Ovary (tissue), 7 donors: ENCODE measurements at regions not wholly inside any gene's neighbourhood (a gene's known extent, or its start where the extent isn't known, plus 50 kb on each side); places are given as distances from the start of the nearest gene placed in this dataset.
"Not testable (repeated sequence)": the region's sequence is repeated elsewhere in the genome, so short reads cannot be mapped to it uniquely, and the experiment has no call there.

Experiments
- DNase-seq, 5 donors: peaks; one replicate each; pipeline ENCODE4 v3.0.0-alpha.2; 2019 to 2020
- H3K27ac ChIP-seq, 2 donors: fragments of 200-600 bp; one replicate each; pipeline versions ENCODE4 v1.5.1 to v1.8.0; 2019 to 2022
- H3K27me3 ChIP-seq: fragments of 200-600 bp; one replicate; pipeline ENCODE4 v1.8.0; 2022
- H3K36me3 ChIP-seq: fragments of 200-600 bp; sonication (generic); one replicate; pipeline ENCODE4 v1.5.1; 2019
- H3K4me1 ChIP-seq: one replicate; pipeline ENCODE4 v1.8.1; 2013; ENCODE audit warnings: mild to moderate bottlenecking, moderate library complexity; ENCODE audit not compliant: insufficient read depth
- H3K4me3 ChIP-seq: fragments of 200-600 bp; sonication (generic); one replicate; pipeline ENCODE4 v1.5.1; 2017
- H3K9me3 ChIP-seq, 2 donors: fragments of 200-600 bp in 1 of 2; sonication (generic) in 1 of 2; one replicate each; pipeline versions ENCODE4 v1.5.1 to v1.8.1; 2013 to 2019; ENCODE audit warnings: mild to moderate bottlenecking in 1 of 2, moderate library complexity in 1 of 2
- EP300 ChIP-seq: sonication (generic); formaldehyde crosslinking; IDR thresholded peaks from one replicate; pipeline ENCODE4 v1.6.1; 2017; ENCODE audit warnings: antibody characterized with exemption
- POLR2A ChIP-seq: fragments of 450-650 bp; IDR thresholded peaks from one replicate; pipeline ENCODE4 v1.6.1; 2017; ENCODE audit warnings: antibody characterized with exemption, mild to moderate bottlenecking, moderate library complexity
- WGBS, 3 donors: extraction: QIAGEN DNeasy Blood & Tissue Kit in 1 of 3; methylation state at CpG; one replicate each; pipeline versions ENCODE4 v1.1.5 to v1.1.7; 2013 to 2017; 5-methylcytosine and 5-hydroxymethylcytosine counted together
- intact Hi-C, 4 donors: fragments of 100-400 bp; cut with DNase I; formaldehyde crosslinking; loops; one replicate each; pipeline versions ENCODE4 v1.11.0 to v1.15.1; 2022 to 2023
- TF ChIP-seq, protein P1 (sequence below), 3 donors: fragments of 450-650 bp in 2 of 3; fragments of 200-600 bp in 1 of 3; IDR thresholded peaks; one replicate each; pipeline versions ENCODE4 v1.5.1 to v1.8.0; 2016 to 2022; ENCODE audit warnings: antibody characterized with exemption in 3 of 3, mild to moderate bottlenecking in 1 of 3
- donor health status: DM: no; HTN: no; CAD: no; lungs with moderate emphysema.
- donor health status: DM: no; HTN: no; CAD: no.
- donor health status: Bipolar disorder and iron deficiency.
- donor health status: DM: no; HTN: no; CAD: no.
- donor health status: DM: yes; HTN: yes; CAD: no.

- WGBS, 3 donors: 88 to 90% (median 89%) methylated on average over 5 of the region's 5 CpGs
- intact Hi-C loops: no loop called here
Measured at GRCh38 chr9:106039151-106039935, 345.0 kb downstream of the TMEM38B start.

GRCh38 chr9:106041920-106042319 lies 347.6 kb downstream of the TMEM38B start:
- H3K27me3 ChIP-seq, intact Hi-C loops, H3K9me3 ChIP-seq, H3K4me1 ChIP-seq, H3K27ac ChIP-seq, H3K36me3 ChIP-seq, H3K4me3 ChIP-seq, DNase-seq: not testable (repeated sequence)
- WGBS, 3 donors: 87 to 96% (median 96%) methylated on average over 1 of the region's 1 CpG

More at GRCh38 chr9:106039151-106039935, 345.0 kb downstream of the TMEM38B start:
- no peak overlapping the region for H3K4me3 ChIP-seq
- no peak for DNase-seq
- no peak overlapping the region for H3K27ac ChIP-seq
- H3K4me1 ChIP-seq: no peaks in the 10 kb centered on the region
- TF ChIP-seq POLR2A (no peak), EP300 (no peak)
- no peaks in the 10 kb centered on the region for H3K36me3 ChIP-seq
- H3K27me3 ChIP-seq: no peaks in the 10 kb centered on the region
- no peaks in the 10 kb centered on the region for H3K9me3 ChIP-seq

- intact Hi-C loops: no loop called here
- Histone ChIP-seq H3K27ac (no peak overlapping the region), H3K36me3 (no peaks in the 10 kb centered on the region), H3K4me3 (no peak overlapping the region), H3K9me3 (no peaks in the 10 kb centered on the region), H3K27me3 (no peaks in the 10 kb centered on the region), H3K4me1 (no peaks in the 10 kb centered on the region)
- TF ChIP-seq POLR2A (no peak), EP300 (no peak)
- TF ChIP-seq, protein P1, sequence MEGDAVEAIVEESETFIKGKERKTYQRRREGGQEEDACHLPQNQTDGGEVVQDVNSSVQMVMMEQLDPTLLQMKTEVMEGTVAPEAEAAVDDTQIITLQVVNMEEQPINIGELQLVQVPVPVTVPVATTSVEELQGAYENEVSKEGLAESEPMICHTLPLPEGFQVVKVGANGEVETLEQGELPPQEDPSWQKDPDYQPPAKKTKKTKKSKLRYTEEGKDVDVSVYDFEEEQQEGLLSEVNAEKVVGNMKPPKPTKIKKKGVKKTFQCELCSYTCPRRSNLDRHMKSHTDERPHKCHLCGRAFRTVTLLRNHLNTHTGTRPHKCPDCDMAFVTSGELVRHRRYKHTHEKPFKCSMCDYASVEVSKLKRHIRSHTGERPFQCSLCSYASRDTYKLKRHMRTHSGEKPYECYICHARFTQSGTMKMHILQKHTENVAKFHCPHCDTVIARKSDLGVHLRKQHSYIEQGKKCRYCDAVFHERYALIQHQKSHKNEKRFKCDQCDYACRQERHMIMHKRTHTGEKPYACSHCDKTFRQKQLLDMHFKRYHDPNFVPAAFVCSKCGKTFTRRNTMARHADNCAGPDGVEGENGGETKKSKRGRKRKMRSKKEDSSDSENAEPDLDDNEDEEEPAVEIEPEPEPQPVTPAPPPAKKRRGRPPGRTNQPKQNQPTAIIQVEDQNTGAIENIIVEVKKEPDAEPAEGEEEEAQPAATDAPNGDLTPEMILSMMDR (IDR thresholded peaks at IDR 0.05): no peak
- no peak for DNase-seq
- WGBS, 3 donors: 79 to 84% (median 82%) methylated on average over 3 of the region's 3 CpGs
Measured at GRCh38 chr9:106051545-106051944, 357.2 kb downstream of the TMEM38B start.

DNA sequence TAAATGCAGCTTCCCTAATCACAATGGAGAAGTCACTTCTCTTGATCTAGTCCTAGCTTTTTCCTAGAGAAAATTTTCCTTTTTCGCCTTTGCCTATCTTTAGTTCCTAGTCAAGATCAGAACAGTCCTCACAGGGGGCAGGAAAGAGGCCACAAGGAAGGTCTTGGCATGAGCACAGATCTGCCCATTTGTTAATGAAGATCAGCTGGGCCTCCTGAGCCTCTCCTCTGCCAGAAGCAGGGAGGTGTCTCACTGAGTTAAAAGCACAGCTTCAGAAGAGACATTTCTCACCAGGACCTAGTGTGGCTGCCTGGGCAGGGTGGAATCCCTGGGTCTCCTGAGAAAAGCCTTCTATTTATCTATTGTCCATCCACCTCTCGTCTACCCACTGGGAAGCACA lies 357.8 kb downstream of the TMEM38B start:
- Histone ChIP-seq H3K36me3 (no peaks in the 10 kb centered on the region), H3K4me1 (no peaks in the 10 kb centered on the region), H3K27ac (no peak overlapping the region), H3K9me3 (no peaks in the 10 kb centered on the region), H3K4me3 (no peak overlapping the region), H3K27me3 (no peaks in the 10 kb centered on the region)
- intact Hi-C loops: no loop called here
- DNase-seq: no peak
- TF ChIP-seq EP300 (no peak), POLR2A (no peak)
- TF ChIP-seq, protein P1 (IDR thresholded peaks at IDR 0.05): no peak
- WGBS, 3 donors: 54 to 65% (median 56%) methylated on average over 2 of the region's 2 CpGs

GRCh38 chr9:106052735-106053134 lies 358.4 kb downstream of the TMEM38B start:
- DNase-seq: no peak
- Histone ChIP-seq H3K4me3 (no peak overlapping the region), H3K4me1 (no peaks in the 10 kb centered on the region), H3K27ac (no peak overlapping the region), H3K36me3 (no peaks in the 10 kb centered on the region), H3K9me3 (no peaks in the 10 kb centered on the region), H3K27me3 (no peaks in the 10 kb centered on the region)
- TF ChIP-seq EP300: no peak
- TF ChIP-seq, protein P1 (IDR thresholded peaks at IDR 0.05): no peak
- TF ChIP-seq POLR2A: no peak
- intact Hi-C loops: no loop called here
- 44 to 62% (median 46%) methylated on average over 2 of the region's 2 CpGs for WGBS, 3 donors
